H1 (cell line): ENCODE measurements at regions not wholly inside any gene's neighbourhood (a gene's known extent, or its start where the extent isn't known, plus 50 kb on each side); places are given as distances from the start of the nearest gene placed in this dataset.

ENCODE experiments used
- GTF2F1 ChIP-seq: IDR thresholded peaks from 2 replicates; pipeline ENCODE4 v1.6.1; 2012; ENCODE audit warnings: low read depth, low read length, improper control_type of control experiment, borderline replicate concordance
- JUND ChIP-seq: IDR thresholded peaks from 2 replicates; pipeline ENCODE4 v1.6.1; 2011; ENCODE audit warnings: mild to moderate bottlenecking, improper control_type of control experiment, low read length
- KDM5A ChIP-seq: fragments of 200-600 bp; IDR thresholded peaks from 2 replicates; pipeline ENCODE4 v1.7.1; 2012; ENCODE audit warnings: mild to moderate bottlenecking, low read length, inconsistent platforms, mixed read lengths
- TEAD4 ChIP-seq: IDR thresholded peaks from 2 replicates; pipeline ENCODE4 v1.6.1; 2012; ENCODE audit warnings: low read depth, low read length, inconsistent platforms, mixed read lengths
- TF ChIP-seq, protein P1 (sequence below): fragments of 300-600 bp; sonication (generic); IDR thresholded peaks from 2 replicates; pipeline ENCODE4 v1.7.1; 2012; ENCODE audit warnings: low read length, moderate library complexity, mild to moderate bottlenecking, inconsistent platforms; ENCODE audit not compliant: insufficient replicate concordance
- TF ChIP-seq, protein P2 (sequence below): IDR thresholded peaks from 2 replicates; pipeline ENCODE4 v1.6.1; 2011; ENCODE audit warnings: low read depth, mild to moderate bottlenecking, low read length; ENCODE audit not compliant: insufficient read depth
- TF ChIP-seq, protein P3 (sequence below): IDR thresholded peaks from 2 replicates; pipeline ENCODE4 v1.6.1; 2011; ENCODE audit warnings: low read length, improper control_type of control experiment

DNA sequence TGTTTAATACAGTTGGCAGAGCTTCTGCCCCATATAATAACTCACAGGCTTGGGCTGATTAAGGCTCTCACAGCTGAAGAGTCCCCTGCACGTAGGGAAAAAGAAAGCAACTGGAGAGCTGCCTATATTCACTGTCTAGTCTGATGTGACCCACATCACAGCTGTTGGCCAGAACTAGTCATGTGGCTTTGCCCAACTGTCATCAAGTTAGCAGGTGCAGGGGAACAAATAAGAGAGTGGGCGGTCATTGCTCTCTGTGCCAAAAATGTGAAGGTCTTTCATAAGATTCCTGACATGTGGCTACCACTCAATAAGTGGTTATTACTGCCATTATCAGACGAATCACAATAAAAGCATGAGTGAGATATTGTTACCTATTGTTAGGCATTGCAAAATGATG is 665.2 kb downstream of the DOK5 start (continued):
- TF ChIP-seq, protein P1, sequence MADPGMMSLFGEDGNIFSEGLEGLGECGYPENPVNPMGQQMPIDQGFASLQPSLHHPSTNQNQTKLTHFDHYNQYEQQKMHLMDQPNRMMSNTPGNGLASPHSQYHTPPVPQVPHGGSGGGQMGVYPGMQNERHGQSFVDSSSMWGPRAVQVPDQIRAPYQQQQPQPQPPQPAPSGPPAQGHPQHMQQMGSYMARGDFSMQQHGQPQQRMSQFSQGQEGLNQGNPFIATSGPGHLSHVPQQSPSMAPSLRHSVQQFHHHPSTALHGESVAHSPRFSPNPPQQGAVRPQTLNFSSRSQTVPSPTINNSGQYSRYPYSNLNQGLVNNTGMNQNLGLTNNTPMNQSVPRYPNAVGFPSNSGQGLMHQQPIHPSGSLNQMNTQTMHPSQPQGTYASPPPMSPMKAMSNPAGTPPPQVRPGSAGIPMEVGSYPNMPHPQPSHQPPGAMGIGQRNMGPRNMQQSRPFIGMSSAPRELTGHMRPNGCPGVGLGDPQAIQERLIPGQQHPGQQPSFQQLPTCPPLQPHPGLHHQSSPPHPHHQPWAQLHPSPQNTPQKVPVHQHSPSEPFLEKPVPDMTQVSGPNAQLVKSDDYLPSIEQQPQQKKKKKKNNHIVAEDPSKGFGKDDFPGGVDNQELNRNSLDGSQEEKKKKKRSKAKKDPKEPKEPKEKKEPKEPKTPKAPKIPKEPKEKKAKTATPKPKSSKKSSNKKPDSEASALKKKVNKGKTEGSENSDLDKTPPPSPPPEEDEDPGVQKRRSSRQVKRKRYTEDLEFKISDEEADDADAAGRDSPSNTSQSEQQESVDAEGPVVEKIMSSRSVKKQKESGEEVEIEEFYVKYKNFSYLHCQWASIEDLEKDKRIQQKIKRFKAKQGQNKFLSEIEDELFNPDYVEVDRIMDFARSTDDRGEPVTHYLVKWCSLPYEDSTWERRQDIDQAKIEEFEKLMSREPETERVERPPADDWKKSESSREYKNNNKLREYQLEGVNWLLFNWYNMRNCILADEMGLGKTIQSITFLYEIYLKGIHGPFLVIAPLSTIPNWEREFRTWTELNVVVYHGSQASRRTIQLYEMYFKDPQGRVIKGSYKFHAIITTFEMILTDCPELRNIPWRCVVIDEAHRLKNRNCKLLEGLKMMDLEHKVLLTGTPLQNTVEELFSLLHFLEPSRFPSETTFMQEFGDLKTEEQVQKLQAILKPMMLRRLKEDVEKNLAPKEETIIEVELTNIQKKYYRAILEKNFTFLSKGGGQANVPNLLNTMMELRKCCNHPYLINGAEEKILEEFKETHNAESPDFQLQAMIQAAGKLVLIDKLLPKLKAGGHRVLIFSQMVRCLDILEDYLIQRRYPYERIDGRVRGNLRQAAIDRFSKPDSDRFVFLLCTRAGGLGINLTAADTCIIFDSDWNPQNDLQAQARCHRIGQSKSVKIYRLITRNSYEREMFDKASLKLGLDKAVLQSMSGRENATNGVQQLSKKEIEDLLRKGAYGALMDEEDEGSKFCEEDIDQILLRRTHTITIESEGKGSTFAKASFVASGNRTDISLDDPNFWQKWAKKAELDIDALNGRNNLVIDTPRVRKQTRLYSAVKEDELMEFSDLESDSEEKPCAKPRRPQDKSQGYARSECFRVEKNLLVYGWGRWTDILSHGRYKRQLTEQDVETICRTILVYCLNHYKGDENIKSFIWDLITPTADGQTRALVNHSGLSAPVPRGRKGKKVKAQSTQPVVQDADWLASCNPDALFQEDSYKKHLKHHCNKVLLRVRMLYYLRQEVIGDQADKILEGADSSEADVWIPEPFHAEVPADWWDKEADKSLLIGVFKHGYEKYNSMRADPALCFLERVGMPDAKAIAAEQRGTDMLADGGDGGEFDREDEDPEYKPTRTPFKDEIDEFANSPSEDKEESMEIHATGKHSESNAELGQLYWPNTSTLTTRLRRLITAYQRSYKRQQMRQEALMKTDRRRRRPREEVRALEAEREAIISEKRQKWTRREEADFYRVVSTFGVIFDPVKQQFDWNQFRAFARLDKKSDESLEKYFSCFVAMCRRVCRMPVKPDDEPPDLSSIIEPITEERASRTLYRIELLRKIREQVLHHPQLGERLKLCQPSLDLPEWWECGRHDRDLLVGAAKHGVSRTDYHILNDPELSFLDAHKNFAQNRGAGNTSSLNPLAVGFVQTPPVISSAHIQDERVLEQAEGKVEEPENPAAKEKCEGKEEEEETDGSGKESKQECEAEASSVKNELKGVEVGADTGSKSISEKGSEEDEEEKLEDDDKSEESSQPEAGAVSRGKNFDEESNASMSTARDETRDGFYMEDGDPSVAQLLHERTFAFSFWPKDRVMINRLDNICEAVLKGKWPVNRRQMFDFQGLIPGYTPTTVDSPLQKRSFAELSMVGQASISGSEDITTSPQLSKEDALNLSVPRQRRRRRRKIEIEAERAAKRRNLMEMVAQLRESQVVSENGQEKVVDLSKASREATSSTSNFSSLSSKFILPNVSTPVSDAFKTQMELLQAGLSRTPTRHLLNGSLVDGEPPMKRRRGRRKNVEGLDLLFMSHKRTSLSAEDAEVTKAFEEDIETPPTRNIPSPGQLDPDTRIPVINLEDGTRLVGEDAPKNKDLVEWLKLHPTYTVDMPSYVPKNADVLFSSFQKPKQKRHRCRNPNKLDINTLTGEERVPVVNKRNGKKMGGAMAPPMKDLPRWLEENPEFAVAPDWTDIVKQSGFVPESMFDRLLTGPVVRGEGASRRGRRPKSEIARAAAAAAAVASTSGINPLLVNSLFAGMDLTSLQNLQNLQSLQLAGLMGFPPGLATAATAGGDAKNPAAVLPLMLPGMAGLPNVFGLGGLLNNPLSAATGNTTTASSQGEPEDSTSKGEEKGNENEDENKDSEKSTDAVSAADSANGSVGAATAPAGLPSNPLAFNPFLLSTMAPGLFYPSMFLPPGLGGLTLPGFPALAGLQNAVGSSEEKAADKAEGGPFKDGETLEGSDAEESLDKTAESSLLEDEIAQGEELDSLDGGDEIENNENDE: no peak
- TF ChIP-seq TEAD4 (no peak), KDM5A (no peak), JUND (no peak), GTF2F1 (no peak)
- TF ChIP-seq, protein P2, sequence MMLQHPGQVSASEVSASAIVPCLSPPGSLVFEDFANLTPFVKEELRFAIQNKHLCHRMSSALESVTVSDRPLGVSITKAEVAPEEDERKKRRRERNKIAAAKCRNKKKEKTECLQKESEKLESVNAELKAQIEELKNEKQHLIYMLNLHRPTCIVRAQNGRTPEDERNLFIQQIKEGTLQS: no peak
- TF ChIP-seq, protein P3, sequence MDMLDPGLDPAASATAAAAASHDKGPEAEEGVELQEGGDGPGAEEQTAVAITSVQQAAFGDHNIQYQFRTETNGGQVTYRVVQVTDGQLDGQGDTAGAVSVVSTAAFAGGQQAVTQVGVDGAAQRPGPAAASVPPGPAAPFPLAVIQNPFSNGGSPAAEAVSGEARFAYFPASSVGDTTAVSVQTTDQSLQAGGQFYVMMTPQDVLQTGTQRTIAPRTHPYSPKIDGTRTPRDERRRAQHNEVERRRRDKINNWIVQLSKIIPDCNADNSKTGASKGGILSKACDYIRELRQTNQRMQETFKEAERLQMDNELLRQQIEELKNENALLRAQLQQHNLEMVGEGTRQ: no peak
